GM23338 (cell line): ENCODE measurements at regions not wholly inside any gene's neighbourhood (a gene's known extent, or its start where the extent isn't known, plus 50 kb on each side); places are given as distances from the start of the nearest gene placed in this dataset.

Experiments used
- ATAC-seq: fragments of 200-7000 bp; cut with Tn5 transposase; 3 replicates; pipeline ENCODE4 v1.9.1; 2020
- DNase-seq: peaks from one replicate; pipeline ENCODE4 v3.0.0-alpha.2; 2015; ENCODE audit warnings: low spot score
- H2AFZ ChIP-seq: fragments of 200-600 bp; sonication (generic); 2 replicates; pipeline ENCODE4 v1.8.0; 2016; ENCODE audit warnings: antibody characterized with exemption, mild to moderate bottlenecking, moderate library complexity
- H3F3A ChIP-seq: fragments of 200-600 bp; sonication (generic); replicated peaks from 2 replicates; pipeline ENCODE4 v1.8.0; 2017; ENCODE audit warnings: antibody characterized with exemption, mixed run types, low read depth
- H3K27ac ChIP-seq: fragments of 200-600 bp; sonication (generic); 2 replicates; pipeline ENCODE4 v1.6.1; 2016; ENCODE audit warnings: low read depth
- H3K27me3 ChIP-seq: fragments of 200-600 bp; sonication (generic); 2 replicates; pipeline ENCODE4 v1.8.0; 2016; ENCODE audit warnings: mild to moderate bottlenecking, mixed run types, moderate library complexity; ENCODE audit not compliant: insufficient read depth
- H3K36me3 ChIP-seq: fragments of 200-600 bp; sonication (generic); 2 replicates; pipeline ENCODE4 v1.8.0; 2016; ENCODE audit warnings: mild to moderate bottlenecking; ENCODE audit not compliant: insufficient read depth
- H3K4me1 ChIP-seq: fragments of 200-600 bp; sonication (generic); 2 replicates; pipeline ENCODE4 v1.8.0; 2016; ENCODE audit warnings: mild to moderate bottlenecking, moderate library complexity; ENCODE audit not compliant: insufficient read depth
- H3K4me2 ChIP-seq: fragments of 200-600 bp; sonication (generic); 2 replicates; pipeline ENCODE4 v1.7.1; 2017; ENCODE audit warnings: mixed run types
- H3K4me3 ChIP-seq: fragments of 200-600 bp; sonication (generic); 2 replicates; pipeline ENCODE4 v1.6.1; 2016; ENCODE audit warnings: mixed run types
- H3K79me2 ChIP-seq: fragments of 200-600 bp; sonication (generic); replicated peaks from 2 replicates; pipeline ENCODE4 v1.8.0; 2017; ENCODE audit warnings: mild to moderate bottlenecking; ENCODE audit not compliant: insufficient read depth
- H3K9me2 ChIP-seq: fragments of 200-600 bp; sonication (generic); 2 replicates; pipeline ENCODE4 v1.8.0; 2017; ENCODE audit not compliant: insufficient read depth
- H4K20me1 ChIP-seq: fragments of 200-600 bp; sonication (generic); replicated peaks from 2 replicates; pipeline ENCODE4 v1.8.0; 2017; ENCODE audit warnings: mild to moderate bottlenecking; ENCODE audit not compliant: insufficient read depth
- H3K27ac Mint-ChIP-seq: 2 replicates; pipeline ENCODE4 v1.8.0; 2020; ENCODE audit warnings: inconsistent platforms, mild to moderate bottlenecking, moderate library complexity, mixed read lengths
- H3K27me3 Mint-ChIP-seq: 3 replicates; pipeline ENCODE4 v1.8.0; 2022; ENCODE audit warnings: low read depth, mild to moderate bottlenecking, moderate library complexity, mixed read lengths, inconsistent platforms; ENCODE audit not compliant: insufficient read depth, poor library complexity
- H3K36me3 Mint-ChIP-seq: 3 replicates; pipeline ENCODE4 v1.8.0; 2021; ENCODE audit warnings: low read depth, mild to moderate bottlenecking, inconsistent platforms, moderate library complexity, mixed read lengths
- H3K4me1 Mint-ChIP-seq: 3 replicates; pipeline ENCODE4 v1.8.0; 2020; ENCODE audit warnings: mild to moderate bottlenecking, inconsistent platforms, mixed read lengths
- H3K4me3 Mint-ChIP-seq: 3 replicates; pipeline ENCODE4 v1.8.0; 2021; ENCODE audit warnings: moderate library complexity, mild to moderate bottlenecking, inconsistent platforms, mixed read lengths
- H3K9me3 Mint-ChIP-seq: 3 replicates; pipeline ENCODE4 v1.8.0; 2020; ENCODE audit warnings: moderate library complexity, mild to moderate bottlenecking, inconsistent platforms, mixed read lengths
- CREB1 ChIP-seq: fragments of 250-450 bp; sonication (Bioruptor Pico); IDR thresholded peaks from 2 replicates; pipeline ENCODE4 v1.5.0; 2020; ENCODE audit warnings: low read depth, mild to moderate bottlenecking, moderate library complexity
- CTCF ChIP-seq, 2 experiments: fragments of 200-600 bp in 1 of 2; sonication (generic) in 1 of 2; conservative IDR thresholded peaks; 2 replicates each; pipeline versions ENCODE4 v1.5.1 to v1.6.1; 2016 to 2017; ENCODE audit warnings: antibody characterized with exemption in 2 of 2, low read depth in 2 of 2, mild to moderate bottlenecking in 2 of 2, moderate library complexity in 1 of 2
- EZH2 ChIP-seq: fragments of 200-600 bp; sonication (generic); IDR thresholded peaks from one replicate; pipeline ENCODE4 v1.8.0; 2017; ENCODE audit warnings: antibody characterized with exemption, mild to moderate bottlenecking, low read depth; ENCODE audit not compliant: unreplicated experiment
- EZH2phosphoT487 ChIP-seq: fragments of 200-600 bp; sonication (generic); IDR thresholded peaks from one replicate; pipeline ENCODE4 v1.8.1; 2018; ENCODE audit warnings: antibody characterized with exemption; ENCODE audit not compliant: unreplicated experiment
- JUNB ChIP-seq: IDR thresholded peaks from one replicate; pipeline ENCODE4 v1.6.1; 2016; ENCODE audit warnings: antibody characterized with exemption; ENCODE audit not compliant: unreplicated experiment
- NANOG ChIP-seq: IDR thresholded peaks from 2 replicates; pipeline ENCODE4 v1.6.1; 2016; ENCODE audit warnings: antibody characterized with exemption, borderline replicate concordance
- POLR2AphosphoS5 ChIP-seq: IDR thresholded peaks from 2 replicates; pipeline ENCODE4 v1.6.1; 2016; ENCODE audit warnings: antibody characterized with exemption, low read depth
- REST ChIP-seq: IDR thresholded peaks from one replicate; pipeline ENCODE4 v1.6.1; 2018; ENCODE audit warnings: antibody characterized with exemption; ENCODE audit not compliant: unreplicated experiment
- STAT1 ChIP-seq: IDR thresholded peaks from one replicate; pipeline ENCODE4 v1.6.1; 2016; ENCODE audit warnings: antibody characterized with exemption; ENCODE audit not compliant: unreplicated experiment
- ZNF114 ChIP-seq: fragments of 250-450 bp; sonication (Bioruptor Pico); IDR thresholded peaks from 2 replicates; pipeline ENCODE4 v1.5.0; 2020; ENCODE audit warnings: mild to moderate bottlenecking, moderate library complexity
- ZNF331 ChIP-seq: fragments of 250-450 bp; sonication (Bioruptor Pico); IDR thresholded peaks from 2 replicates; pipeline ENCODE4 v1.5.0; 2020; ENCODE audit warnings: low read depth, mild to moderate bottlenecking, moderate library complexity
- TF ChIP-seq, protein P1 (sequence below): IDR thresholded peaks from 2 replicates; pipeline ENCODE4 v1.6.1; 2016; ENCODE audit warnings: antibody characterized with exemption

DNA sequence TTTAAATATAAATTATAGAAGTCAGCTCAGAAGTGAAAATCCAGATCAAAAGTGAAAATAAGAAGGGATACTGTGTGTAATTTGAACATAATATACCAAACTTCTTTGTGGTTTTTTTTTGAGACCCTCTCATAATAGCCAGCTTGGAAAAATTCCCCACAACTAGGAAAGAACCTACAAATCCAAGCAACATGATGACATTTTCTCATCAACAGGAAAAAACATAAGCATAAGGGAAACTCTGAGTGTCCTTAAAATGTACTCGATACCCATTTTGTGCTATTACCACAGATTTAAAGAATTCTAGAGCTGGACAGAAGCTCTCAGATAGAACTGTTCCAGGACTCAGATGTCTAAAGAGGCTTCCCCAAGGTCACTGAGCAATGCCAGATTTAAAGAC lies 214.8 kb upstream of the KLF14 start (continued):
- TF ChIP-seq, protein P1, sequence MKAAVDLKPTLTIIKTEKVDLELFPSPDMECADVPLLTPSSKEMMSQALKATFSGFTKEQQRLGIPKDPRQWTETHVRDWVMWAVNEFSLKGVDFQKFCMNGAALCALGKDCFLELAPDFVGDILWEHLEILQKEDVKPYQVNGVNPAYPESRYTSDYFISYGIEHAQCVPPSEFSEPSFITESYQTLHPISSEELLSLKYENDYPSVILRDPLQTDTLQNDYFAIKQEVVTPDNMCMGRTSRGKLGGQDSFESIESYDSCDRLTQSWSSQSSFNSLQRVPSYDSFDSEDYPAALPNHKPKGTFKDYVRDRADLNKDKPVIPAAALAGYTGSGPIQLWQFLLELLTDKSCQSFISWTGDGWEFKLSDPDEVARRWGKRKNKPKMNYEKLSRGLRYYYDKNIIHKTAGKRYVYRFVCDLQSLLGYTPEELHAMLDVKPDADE: no peak
- TF ChIP-seq EZH2phosphoT487 (no peak), CREB1 (CRISPR knock-in tag) (no peak)

DNA sequence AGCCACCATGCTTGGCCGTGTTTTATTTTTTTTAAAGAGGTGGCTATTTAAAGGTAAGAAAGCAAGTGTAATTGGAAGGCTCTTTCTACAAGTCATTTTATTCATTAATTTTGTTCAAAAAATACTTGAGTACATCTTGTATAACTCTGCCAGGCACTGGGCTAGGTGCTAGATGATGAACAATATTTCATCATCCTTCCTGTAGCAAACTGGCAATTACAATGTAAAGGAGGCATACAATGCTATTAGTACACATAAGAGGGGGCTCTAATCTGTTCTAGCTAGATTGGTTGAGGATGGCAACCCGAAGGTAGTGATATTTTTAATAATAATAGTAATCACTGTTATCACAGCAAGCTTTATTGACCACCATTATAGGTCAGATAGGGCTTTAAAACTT lies 215.5 kb upstream of the KLF14 start:
- no peak overlapping the region for H3K4me2 ChIP-seq
- Mint-ChIP-seq H3K4me1 (peaks cover 27% of the 10 kb centered on the region), H3K9me3 (no peaks in the 10 kb centered on the region), H3K36me3 (peaks cover 4% of the 10 kb centered on the region; the same call in 1 of the 3 replicates), H3K27ac (no peak overlapping the region; the same call in 1 of the 2 replicates), H3K27me3 (peaks cover 3% of the 10 kb centered on the region), H3K4me3 (no peak overlapping the region)
- no peaks in the 10 kb centered on the region; the same call in none of the 2 replicates for H3K79me2 ChIP-seq
- no peaks in the 10 kb centered on the region for H3K36me3 ChIP-seq
- H3K9me2 ChIP-seq: no peaks in the 10 kb centered on the region
- no peaks in the 10 kb centered on the region for H3K27me3 ChIP-seq
- DNase-seq (no peak), ATAC-seq (no peak)
- no peak overlapping the region for H3K4me3 ChIP-seq
- H3F3A ChIP-seq: no peaks in the 10 kb centered on the region
- H4K20me1 ChIP-seq: no peaks in the 10 kb centered on the region
- no peak for TF ChIP-seq CTCF (conservative IDR thresholded peaks at IDR 0.05; ENCODE audit: low read depth in 2 of 2)
- peaks cover 26% of the 10 kb centered on the region for H3K4me1 ChIP-seq
- no peak overlapping the region for H2AFZ ChIP-seq
- H3K27ac ChIP-seq: no peak overlapping the region

DNA sequence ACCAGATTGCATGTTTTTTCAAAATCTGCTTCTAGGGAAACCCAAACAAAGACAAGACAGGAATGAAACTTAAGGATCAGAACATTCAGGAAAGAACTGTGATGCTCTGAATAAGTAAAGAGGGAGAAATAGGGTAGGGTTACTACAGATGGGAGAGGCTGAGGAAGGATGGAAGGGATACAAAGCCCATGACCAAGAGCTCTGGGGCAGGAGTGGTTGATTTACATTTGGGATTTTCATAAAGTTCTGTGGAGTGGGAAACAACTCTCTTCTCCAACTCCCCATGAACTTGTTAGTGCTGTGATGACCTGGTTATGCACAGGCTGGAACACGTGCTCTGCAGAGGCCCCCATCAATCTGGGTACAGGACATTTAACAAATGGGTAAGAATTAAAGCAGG lies 216.0 kb upstream of the KLF14 start:
- Histone ChIP-seq H3K27ac (no peak overlapping the region), H4K20me1 (no peaks in the 10 kb centered on the region), H3K4me3 (no peak overlapping the region), H3K9me2 (no peaks in the 10 kb centered on the region), H3K27me3 (no peaks in the 10 kb centered on the region), H3K4me1 (peaks cover 26% of the 10 kb centered on the region), H3K4me2 (no peak overlapping the region), H3K79me2 (no peaks in the 10 kb centered on the region; the same call in none of the 2 replicates), H3K36me3 (no peaks in the 10 kb centered on the region), H2AFZ (no peak overlapping the region), H3F3A (no peaks in the 10 kb centered on the region)
- Mint-ChIP-seq H3K9me3 (no peaks in the 10 kb centered on the region), H3K27ac (no peak overlapping the region), H3K27me3 (peaks cover 3% of the 10 kb centered on the region), H3K4me1 (peaks cover 32% of the 10 kb centered on the region), H3K4me3 (no peak overlapping the region), H3K36me3 (peaks cover 4% of the 10 kb centered on the region; the same call in 1 of the 3 replicates)
- ATAC-seq: no peak
- no peak for DNase-seq
- TF ChIP-seq NANOG (no peak), POLR2AphosphoS5 (no peak), EZH2phosphoT487 (no peak), ZNF114 (CRISPR knock-in tag) (no peak), JUNB (no peak), CTCF (conservative IDR thresholded peaks at IDR 0.05; ENCODE audit: low read depth in 2 of 2) (no peak), STAT1 (no peak), ZNF331 (CRISPR knock-in tag) (no peak), REST (no peak), EZH2 (no peak)
- TF ChIP-seq, protein P1: no peak
